K562 (cell line): ENCODE measurements at regions not wholly inside any gene's neighbourhood (a gene's known extent, or its start where the extent isn't known, plus 50 kb on each side); places are given as distances from the start of the nearest gene placed in this dataset.

Source experiments
- ARNT ChIP-seq, 2 experiments: fragments of 450-650 bp; IDR thresholded peaks; 2 replicates each; pipeline ENCODE4 v1.6.1; 2016; ENCODE audit warnings: mild to moderate bottlenecking in 1 of 2
- BHLHE40 ChIP-seq: IDR thresholded peaks from 2 replicates; pipeline ENCODE4 v1.6.1; 2011; ENCODE audit warnings: low read length, improper control_type of control experiment
- CREB1 ChIP-seq, 2 experiments: sonication (generic) in 1 of 2; formaldehyde crosslinking in 1 of 2; IDR thresholded peaks; 2 replicates each; pipeline versions ENCODE4 v1.6.1 to v1.8.0; 2012 to 2022; ENCODE audit warnings: inconsistent platforms in 1 of 2, mild to moderate bottlenecking in 1 of 2, missing genetic modification reagents in 1 of 2, moderate library complexity in 1 of 2
- MYC ChIP-seq, 2 experiments: fragments of 250-450 bp in 1 of 2; sonication (Bioruptor Pico) in 1 of 2; IDR thresholded peaks; 2 replicates each; pipeline versions ENCODE4 v1.5.1 to v1.6.1; 2012 to 2021; ENCODE audit warnings: low read depth in 2 of 2, borderline replicate concordance in 1 of 2, improper control_type of control experiment in 1 of 2, low read length in 1 of 2, mild to moderate bottlenecking in 1 of 2, moderate library complexity in 1 of 2
- YY1 ChIP-seq, 3 experiments: IDR thresholded peaks; 2 replicates each; pipeline ENCODE4 v1.6.1; 2011; ENCODE audit warnings: low read length in 2 of 3, mild to moderate bottlenecking in 2 of 3, moderate library complexity in 2 of 3, borderline replicate concordance in 1 of 3, control low read depth in 1 of 3, low read depth in 1 of 3; ENCODE audit not compliant: insufficient read depth in 3 of 3, insufficient replicate concordance in 2 of 3, control insufficient read depth in 1 of 3, insufficient read length in 1 of 3; ENCODE audit errors: extremely low read depth in 1 of 3
- ZBTB7A ChIP-seq: IDR thresholded peaks from 2 replicates; pipeline ENCODE4 v1.6.1; 2011; ENCODE audit warnings: low read depth, mild to moderate bottlenecking, low read length, moderate library complexity, borderline replicate concordance; ENCODE audit not compliant: control insufficient read depth
- ZNF561 ChIP-seq: fragments of 450-650 bp; formaldehyde crosslinking; conservative IDR thresholded peaks from 2 replicates; pipeline ENCODE4 v1.4.0; 2020; ENCODE audit warnings: mild to moderate bottlenecking, moderate library complexity
- TF ChIP-seq, protein P1 (sequence below): fragments of 250-450 bp; sonication (Bioruptor Pico); IDR thresholded peaks from 2 replicates; pipeline ENCODE4 v1.8.0; 2022; ENCODE audit warnings: inconsistent platforms, mild to moderate bottlenecking, moderate library complexity, borderline replicate concordance
- TF ChIP-seq, protein P2 (sequence below): fragments of 450-650 bp; IDR thresholded peaks from one replicate; pipeline ENCODE4 v1.6.1; 2018; ENCODE audit warnings: mild to moderate bottlenecking, moderate library complexity; ENCODE audit not compliant: partially characterized antibody
- TF ChIP-seq, protein P3 (sequence below): sonication (generic); formaldehyde crosslinking; IDR thresholded peaks from 2 replicates; pipeline ENCODE4 v1.8.0; 2022; ENCODE audit warnings: mild to moderate bottlenecking, missing genetic modification reagents
- TF ChIP-seq, protein P4 (sequence below), 2 experiments: fragments of 450-650 bp in 1 of 2; sonication (generic) in 1 of 2; formaldehyde crosslinking in 1 of 2; IDR thresholded peaks; 2 replicates each; pipeline versions ENCODE4 v1.7.1 to v1.9.0; 2016 to 2022; ENCODE audit warnings: inconsistent platforms in 1 of 2, mild to moderate bottlenecking in 1 of 2, missing genetic modification reagents in 1 of 2

DNA sequence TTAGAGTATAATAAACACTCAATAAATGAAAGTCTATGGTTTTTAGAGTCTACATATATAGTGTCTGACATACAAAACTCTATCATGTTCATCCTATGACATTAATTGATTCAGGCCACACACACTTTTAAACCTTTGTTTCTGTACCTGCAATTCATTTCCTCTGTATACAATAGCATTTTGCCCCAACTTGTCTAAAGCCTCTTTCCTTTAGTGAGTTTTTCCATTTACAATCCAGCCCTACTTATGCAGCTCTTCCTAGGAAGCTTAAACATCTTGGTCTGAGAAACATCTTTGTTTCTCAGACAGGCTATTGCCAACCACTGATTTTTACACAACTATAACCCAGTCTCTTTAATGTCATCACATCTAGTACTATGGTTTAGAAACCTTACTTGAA lies 214.7 kb upstream of the SLC16A7 start:
- TF ChIP-seq, protein P1, sequence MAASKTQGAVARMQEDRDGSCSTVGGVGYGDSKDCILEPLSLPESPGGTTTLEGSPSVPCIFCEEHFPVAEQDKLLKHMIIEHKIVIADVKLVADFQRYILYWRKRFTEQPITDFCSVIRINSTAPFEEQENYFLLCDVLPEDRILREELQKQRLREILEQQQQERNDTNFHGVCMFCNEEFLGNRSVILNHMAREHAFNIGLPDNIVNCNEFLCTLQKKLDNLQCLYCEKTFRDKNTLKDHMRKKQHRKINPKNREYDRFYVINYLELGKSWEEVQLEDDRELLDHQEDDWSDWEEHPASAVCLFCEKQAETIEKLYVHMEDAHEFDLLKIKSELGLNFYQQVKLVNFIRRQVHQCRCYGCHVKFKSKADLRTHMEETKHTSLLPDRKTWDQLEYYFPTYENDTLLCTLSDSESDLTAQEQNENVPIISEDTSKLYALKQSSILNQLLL (CRISPR knock-in tag) = no peak
- TF ChIP-seq, protein P2, sequence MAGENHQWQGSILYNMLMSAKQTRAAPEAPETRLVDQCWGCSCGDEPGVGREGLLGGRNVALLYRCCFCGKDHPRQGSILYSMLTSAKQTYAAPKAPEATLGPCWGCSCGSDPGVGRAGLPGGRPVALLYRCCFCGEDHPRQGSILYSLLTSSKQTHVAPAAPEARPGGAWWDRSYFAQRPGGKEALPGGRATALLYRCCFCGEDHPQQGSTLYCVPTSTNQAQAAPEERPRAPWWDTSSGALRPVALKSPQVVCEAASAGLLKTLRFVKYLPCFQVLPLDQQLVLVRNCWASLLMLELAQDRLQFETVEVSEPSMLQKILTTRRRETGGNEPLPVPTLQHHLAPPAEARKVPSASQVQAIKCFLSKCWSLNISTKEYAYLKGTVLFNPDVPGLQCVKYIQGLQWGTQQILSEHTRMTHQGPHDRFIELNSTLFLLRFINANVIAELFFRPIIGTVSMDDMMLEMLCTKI = no peak
- TF ChIP-seq ZNF561 (CRISPR knock-in tag) (no peak), ARNT (IDR thresholded peaks at IDR 0.05) (no peak), YY1 (IDR thresholded peaks at IDR 0.05; ENCODE audit: borderline replicate concordance in 1 of 3, control insufficient read depth in 1 of 3, extremely low read depth in 1 of 3, insufficient read depth in 3 of 3, insufficient read length in 1 of 3, insufficient replicate concordance in 2 of 3, low read depth in 1 of 3, low read length in 2 of 3) (no peak), ZBTB7A (no peak), MYC (IDR thresholded peaks at IDR 0.05; ENCODE audit: low read depth, low read length) (no peak), MYC (CRISPR knock-in tag; IDR thresholded peaks at IDR 0.05; ENCODE audit: borderline replicate concordance, low read depth) (no peak), BHLHE40 (no peak), CREB1 (IDR thresholded peaks at IDR 0.05) (no peak), CREB1 (CRISPR knock-in tag; IDR thresholded peaks at IDR 0.05) (no peak)
- TF ChIP-seq, protein P3, sequence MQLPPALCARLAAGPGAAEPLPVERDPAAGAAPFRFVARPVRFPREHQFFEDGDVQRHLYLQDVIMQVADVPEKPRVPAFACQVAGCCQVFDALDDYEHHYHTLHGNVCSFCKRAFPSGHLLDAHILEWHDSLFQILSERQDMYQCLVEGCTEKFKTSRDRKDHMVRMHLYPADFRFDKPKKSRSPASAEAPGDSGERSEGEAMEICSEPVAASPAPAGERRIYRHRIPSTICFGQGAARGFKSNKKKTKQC (CRISPR knock-in tag) = no peak
- TF ChIP-seq, protein P4, sequence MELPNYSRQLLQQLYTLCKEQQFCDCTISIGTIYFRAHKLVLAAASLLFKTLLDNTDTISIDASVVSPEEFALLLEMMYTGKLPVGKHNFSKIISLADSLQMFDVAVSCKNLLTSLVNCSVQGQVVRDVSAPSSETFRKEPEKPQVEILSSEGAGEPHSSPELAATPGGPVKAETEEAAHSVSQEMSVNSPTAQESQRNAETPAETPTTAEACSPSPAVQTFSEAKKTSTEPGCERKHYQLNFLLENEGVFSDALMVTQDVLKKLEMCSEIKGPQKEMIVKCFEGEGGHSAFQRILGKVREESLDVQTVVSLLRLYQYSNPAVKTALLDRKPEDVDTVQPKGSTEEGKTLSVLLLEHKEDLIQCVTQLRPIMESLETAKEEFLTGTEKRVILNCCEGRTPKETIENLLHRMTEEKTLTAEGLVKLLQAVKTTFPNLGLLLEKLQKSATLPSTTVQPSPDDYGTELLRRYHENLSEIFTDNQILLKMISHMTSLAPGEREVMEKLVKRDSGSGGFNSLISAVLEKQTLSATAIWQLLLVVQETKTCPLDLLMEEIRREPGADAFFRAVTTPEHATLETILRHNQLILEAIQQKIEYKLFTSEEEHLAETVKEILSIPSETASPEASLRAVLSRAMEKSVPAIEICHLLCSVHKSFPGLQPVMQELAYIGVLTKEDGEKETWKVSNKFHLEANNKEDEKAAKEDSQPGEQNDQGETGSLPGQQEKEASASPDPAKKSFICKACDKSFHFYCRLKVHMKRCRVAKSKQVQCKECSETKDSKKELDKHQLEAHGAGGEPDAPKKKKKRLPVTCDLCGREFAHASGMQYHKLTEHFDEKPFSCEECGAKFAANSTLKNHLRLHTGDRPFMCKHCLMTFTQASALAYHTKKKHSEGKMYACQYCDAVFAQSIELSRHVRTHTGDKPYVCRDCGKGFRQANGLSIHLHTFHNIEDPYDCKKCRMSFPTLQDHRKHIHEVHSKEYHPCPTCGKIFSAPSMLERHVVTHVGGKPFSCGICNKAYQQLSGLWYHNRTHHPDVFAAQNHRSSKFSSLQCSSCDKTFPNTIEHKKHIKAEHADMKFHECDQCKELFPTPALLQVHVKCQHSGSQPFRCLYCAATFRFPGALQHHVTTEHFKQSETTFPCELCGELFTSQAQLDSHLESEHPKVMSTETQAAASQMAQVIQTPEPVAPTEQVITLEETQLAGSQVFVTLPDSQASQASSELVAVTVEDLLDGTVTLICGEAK (IDR thresholded peaks at IDR 0.05) = no peak
- TF ChIP-seq, protein P4 (CRISPR knock-in tag; IDR thresholded peaks at IDR 0.05) = no peak
